Activated T-helper 1 cell treated with anti-CD3 and anti-CD28 coated beads, Interleukin-2, amount 50 U/mL, for 16 hours (primary cell): ENCODE measurements at regions not wholly inside any gene's neighbourhood (a gene's known extent, or its start where the extent isn't known, plus 50 kb on each side); places are given as distances from the start of the nearest gene placed in this dataset.

Experiments used
- DNase-seq, 2 donors: peaks; one replicate each; pipeline ENCODE4 v3.0.0-alpha.2; 2020; ENCODE audit warnings: low read depth in 1 of 2, low spot score in 1 of 2

DNA sequence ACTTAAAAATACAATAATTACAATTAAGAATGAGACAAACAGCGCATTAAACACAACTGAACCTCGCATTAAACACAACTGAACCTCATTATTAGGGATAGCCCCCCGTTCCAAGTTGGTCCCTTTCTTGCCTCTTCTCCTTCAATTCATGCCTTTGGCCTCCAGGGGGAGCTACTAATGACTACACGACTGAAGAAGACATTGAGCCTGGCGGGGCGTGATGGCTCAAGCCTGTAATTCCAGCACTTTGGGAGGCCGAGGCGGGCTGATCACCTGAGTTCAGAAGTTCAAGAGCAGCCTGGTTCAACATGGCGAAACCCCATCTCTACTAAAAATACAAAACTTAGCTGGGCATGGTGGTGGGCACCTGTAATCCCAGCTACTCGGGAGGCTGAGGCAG, 56.4 kb upstream of the NWD2 start:
- no peak for DNase-seq
